GM21825 (cell line): ENCODE measurements at regions not wholly inside any gene's neighbourhood (a gene's known extent, or its start where the extent isn't known, plus 50 kb on each side); places are given as distances from the start of the nearest gene placed in this dataset.

Source experiments
- ATAC-seq: cut with Tn5 transposase; IDR thresholded peaks from one replicate; pipeline ENCODE4 v1.9.1; 2021; ENCODE audit warnings: mild to moderate bottlenecking, moderate library complexity; ENCODE audit not compliant: unreplicated experiment

GRCh38 chr1:222046684-222047263, 304.9 kb upstream of the DUSP10 start:
- no peak for ATAC-seq

GRCh38 chr1:222045786-222046185, 303.9 kb upstream of the DUSP10 start:
- ATAC-seq: no peak

DNA sequence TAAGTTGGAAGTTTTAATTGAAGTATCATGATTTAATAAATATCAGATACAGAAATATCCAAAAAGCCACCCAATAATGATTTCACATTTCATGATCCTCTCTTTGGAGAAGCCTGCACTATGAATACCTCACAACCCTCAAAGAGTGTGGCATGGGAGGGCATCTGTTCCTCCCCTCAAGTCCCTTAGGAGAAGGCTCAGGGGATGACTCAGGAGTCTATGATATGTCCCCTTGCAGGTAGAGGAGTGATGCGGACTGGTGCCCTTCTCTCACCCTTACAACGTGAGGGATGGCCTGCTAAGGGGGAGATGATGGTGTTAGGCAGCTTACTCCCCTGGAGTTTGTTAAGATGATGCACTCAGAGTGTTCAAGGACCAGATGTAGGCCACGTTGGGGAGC, 303.3 kb upstream of the DUSP10 start:
- ATAC-seq: no peak

DNA sequence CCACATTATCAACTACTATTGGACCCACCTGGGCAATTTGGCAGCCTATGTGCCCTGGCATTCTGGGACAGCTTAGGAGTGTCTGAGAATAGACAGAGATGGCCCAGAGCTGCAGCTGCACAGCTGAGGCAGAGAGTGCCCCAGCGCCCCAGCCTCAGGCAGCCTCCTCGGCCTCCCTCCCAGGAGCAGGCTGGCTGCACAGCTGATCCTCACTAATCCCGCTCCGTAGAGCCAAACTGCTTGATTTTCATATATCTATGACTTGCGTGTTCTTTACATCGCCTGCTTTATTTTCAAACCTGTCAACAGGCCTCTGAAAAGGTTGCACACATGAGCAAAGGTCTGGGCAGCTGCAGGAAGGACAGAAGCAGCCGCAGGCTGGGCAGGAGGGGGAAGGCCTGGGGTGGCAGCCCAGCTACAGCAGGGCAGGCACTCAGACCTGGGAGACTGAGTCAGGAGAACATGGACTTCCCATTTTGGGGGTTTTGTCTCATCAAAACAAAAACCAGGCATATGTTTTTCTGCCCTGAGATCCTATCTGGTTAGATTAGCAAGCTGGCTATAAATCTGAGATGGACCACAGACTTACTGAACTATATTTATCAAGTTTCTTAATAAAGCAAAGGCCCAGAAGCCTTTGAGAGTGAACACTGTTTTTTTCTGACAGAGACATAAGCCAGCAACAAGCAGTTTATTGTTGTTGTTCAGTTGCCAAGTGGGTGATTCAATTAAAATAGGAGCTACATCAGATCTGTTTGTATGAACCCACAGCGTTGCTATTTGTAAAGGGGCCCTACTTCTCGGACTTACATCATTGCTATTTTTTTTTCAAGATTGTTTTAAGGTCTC, 301.8 kb upstream of the DUSP10 start:
- ATAC-seq: no peak

DNA sequence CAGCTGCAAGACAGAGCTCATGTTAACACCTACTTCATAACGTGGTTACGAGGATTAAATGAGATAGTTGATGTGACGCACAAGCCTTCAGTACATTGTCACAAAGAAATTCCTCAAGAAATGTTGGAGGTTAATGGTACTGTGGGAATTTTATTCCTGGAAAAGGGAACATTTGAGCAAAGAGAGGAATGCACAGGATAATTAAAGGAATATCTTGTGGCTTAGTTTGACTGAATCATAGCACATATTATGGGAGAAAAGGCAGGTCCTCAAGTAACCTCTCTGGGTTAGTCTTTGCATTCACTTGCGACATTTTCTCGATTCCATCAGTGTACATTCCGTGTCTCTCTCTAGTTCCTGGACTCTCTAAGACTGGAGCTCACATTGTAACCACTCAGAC, 300.2 kb upstream of the DUSP10 start:
- no peak for ATAC-seq

- ATAC-seq: no peak
Measured at GRCh38 chr1:222040955-222041354, 299.1 kb upstream of the DUSP10 start.

DNA sequence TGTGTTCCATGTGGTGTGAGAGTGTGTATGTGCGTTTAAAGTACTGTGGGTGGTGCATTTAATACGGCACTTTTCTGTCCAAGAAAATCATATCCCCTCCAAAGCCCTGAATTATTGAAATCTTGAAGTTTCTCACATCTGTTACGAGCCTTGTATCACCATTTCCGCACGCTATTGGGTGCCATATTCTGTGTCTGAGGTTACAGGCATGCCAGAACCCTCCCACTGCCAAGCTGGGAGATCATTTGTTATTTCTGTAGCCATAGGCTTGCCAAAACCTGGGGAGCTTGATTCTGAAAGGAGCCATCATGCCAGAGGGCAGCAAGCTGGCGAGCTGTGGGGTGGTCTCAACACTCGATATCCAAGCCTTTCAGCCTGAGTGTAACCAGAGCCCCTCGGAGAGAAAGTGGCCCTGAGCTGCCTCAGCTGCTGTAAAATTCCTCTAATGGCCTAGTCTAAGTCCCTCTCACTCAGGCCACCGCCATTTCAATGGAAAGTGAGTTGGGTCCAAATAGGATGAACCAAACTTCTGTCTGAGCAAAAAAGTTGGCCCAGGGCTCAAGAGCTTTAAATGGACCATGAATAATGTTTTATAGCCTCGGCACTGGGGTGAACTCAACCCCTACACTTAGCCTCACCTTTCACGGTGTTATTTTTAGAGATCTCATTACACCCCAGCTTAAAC, 298.4 kb upstream of the DUSP10 start:
- no peak for ATAC-seq

- no peak for ATAC-seq
Measured at GRCh38 chr1:222038971-222039370, 297.1 kb upstream of the DUSP10 start.

DNA sequence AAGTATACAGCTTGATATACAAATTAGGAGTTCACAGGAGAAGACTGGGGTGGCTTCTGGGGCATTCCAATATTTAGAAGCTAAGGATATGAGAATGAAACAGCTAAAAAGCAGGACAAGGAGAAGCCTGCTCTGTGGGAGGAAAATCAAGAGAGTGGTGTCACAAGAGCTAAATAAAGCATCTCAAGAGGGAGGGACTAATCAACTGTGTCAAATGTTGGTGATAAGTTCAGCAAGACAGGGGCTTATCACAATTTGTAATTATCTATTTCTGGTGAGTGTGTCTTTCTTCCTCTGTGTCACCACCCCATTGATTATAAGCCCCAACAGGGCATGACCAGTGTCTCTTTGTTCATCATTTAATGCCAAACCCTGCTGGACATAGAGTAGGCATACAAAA, 295.8 kb upstream of the DUSP10 start:
- no peak for ATAC-seq

DNA sequence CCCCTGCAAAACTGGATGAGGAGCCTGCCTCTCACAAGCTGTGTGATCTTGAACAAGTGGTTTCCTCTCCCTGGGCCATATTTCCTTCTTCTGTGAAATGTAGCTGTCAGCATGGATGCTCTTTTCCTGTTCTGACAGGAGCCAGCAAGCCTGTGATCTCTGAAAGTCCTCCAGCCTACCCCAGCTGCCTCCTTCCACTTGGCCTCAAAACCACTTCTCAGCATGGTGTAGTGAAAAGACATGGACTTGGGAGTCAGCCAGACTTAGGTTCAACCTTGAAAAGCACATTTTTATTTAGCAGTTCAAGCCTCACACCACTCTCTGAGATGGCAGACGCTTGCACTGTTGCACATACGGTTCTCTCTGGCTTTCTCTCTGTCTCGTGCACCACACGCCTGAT, 292.9 kb upstream of the DUSP10 start:
- ATAC-seq: no peak

- no peak for ATAC-seq
Measured at GRCh38 chr1:222033450-222033849, 291.6 kb upstream of the DUSP10 start.

- no peak for ATAC-seq
Measured at GRCh38 chr1:222031318-222031717, 289.4 kb upstream of the DUSP10 start.

GRCh38 chr1:222028676-222029075, 286.8 kb upstream of the DUSP10 start:
- ATAC-seq: no peak

GRCh38 chr1:222028116-222028515, 286.2 kb upstream of the DUSP10 start:
- no peak for ATAC-seq

GRCh38 chr1:222026280-222026679, 284.4 kb upstream of the DUSP10 start:
- no peak for ATAC-seq

- ATAC-seq: no peak
Measured at GRCh38 chr1:222023025-222023424, 281.1 kb upstream of the DUSP10 start.

- no peak for ATAC-seq
Measured at GRCh38 chr1:222021129-222021528, 279.2 kb upstream of the DUSP10 start.

DNA sequence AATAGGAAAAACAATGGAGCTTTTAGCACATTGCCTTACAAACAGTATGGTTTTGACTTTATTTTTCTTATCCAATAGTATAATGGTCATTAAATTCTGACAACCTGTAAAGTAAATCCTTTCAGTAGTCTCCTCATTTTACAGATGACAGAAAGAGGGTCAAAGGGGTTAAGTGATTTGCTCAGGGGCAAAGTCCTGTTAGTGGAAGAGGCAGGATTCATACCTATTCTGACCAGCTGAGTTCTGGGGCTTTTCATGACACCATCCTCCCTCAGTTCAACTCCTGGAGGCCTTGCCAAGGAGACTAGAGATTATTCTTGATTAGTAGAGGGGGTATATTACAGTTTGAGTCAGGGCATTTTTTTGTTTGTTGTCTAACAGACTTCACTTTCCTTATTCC, 278.7 kb upstream of the DUSP10 start:
- ATAC-seq: no peak

DNA sequence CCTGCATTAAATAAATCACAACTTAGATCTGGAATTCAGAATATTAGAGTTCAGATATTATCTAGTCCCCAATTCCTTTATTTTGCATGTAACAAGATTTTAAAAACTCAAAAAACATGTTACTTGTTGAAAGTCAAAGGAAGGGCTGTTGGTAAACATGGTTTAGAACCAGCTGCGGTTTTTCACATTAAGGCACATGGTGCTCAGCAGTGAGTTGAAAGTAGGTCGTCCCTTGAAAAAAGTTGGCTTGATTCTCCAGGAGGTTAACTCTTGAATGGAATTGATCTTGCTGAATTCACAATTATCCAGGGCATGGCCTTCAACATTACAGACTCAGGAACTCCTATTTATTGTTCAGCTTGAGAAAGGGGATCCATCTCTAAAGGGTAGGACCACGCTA, 277.1 kb upstream of the DUSP10 start:
- ATAC-seq: no peak

- no peak for ATAC-seq
Measured at GRCh38 chr1:222018041-222018440, 276.2 kb upstream of the DUSP10 start.

GRCh38 chr1:222015686-222016085, 273.8 kb upstream of the DUSP10 start:
- ATAC-seq: no peak

- ATAC-seq: no peak
Measured at GRCh38 chr1:222014001-222014400, 272.1 kb upstream of the DUSP10 start.
